ENCODE measurements at regions not wholly inside any gene's neighbourhood (a gene's known extent, or its start where the extent isn't known, plus 50 kb on each side); places are given as distances from the start of the nearest gene placed in this dataset.

GRCh38 chr20:23189341-23189740 lies 103.2 kb upstream of the CD93 start:
- TF ChIP-seq CTCF (tag by site-specific recombination; IDR thresholded peaks at IDR 0.05) (no peak), TCF7L2 (IDR thresholded peaks at IDR 0.05; ENCODE audit: borderline replicate concordance, low read depth, low read length) (no peak), ZNF585B (tag by site-specific recombination; IDR thresholded peaks at IDR 0.05) (no peak), ZNF777 (tag by site-specific recombination; IDR thresholded peaks at IDR 0.05; ENCODE audit: borderline replicate concordance) (no peak)
